HG03139 (cell line): ENCODE measurements at regions not wholly inside any gene's neighbourhood (a gene's known extent, or its start where the extent isn't known, plus 50 kb on each side); places are given as distances from the start of the nearest gene placed in this dataset.

ENCODE experiments used
- ATAC-seq: cut with Tn5 transposase; IDR thresholded peaks from one replicate; pipeline ENCODE4 v1.9.1; 2021; ENCODE audit not compliant: unreplicated experiment

DNA sequence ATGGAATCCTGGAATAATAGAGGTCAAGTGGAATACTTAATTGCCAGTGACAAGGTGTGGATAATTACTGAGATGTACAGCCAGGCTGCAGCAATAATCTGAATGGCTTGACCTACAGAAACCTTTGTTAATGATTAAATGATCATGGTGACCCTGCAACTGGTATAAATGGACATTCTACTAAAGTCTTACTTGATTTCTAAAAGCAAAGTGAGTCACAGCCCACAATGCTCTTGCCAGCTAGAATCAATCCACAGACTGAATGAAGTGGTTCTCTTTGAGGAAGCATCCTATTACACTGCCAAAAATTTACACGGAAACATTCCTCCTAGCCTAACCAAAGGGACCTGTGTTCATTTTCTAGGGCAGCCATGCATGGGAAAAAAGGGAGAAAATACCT is 518.5 kb downstream of the SOX5 start:
- no peak for ATAC-seq

DNA sequence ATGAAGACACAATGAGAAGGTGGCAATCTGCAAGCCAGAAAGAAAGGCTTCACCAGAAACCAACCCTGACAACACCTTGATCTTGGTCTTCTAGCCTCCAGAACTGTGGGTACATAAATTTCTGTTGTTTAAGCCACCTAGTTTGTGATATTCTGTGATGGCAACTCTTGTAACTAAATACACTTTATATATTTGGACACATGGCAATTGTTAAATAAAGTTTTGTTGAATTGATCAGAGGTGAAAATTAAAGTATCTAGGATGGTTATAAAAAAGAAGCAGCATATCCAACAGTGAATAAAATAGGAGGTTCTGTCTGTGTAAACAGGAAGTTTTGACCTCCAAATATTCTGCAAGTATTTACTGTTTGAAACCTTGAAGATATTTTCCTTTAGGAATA is 516.3 kb downstream of the SOX5 start:
- ATAC-seq: no peak

DNA sequence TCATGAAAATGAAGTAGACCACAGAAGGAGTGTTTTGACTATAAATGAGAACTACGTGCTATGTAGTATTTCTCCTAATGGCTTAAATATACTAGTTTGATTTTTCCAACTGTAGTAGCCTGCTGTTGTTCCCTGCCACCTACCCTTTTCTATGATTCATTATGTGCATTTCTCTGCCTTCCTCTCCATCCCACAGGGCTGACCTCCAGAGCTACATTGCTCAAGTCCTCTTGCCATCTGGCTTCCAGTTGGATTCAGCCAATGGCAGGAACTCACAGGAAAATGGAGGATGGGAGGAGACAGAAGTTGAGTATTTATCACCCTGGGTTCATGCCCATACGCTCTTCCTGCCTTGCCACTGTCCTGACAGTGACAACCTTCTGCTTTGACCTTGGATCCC is 515.3 kb downstream of the SOX5 start:
- no peak for ATAC-seq

DNA sequence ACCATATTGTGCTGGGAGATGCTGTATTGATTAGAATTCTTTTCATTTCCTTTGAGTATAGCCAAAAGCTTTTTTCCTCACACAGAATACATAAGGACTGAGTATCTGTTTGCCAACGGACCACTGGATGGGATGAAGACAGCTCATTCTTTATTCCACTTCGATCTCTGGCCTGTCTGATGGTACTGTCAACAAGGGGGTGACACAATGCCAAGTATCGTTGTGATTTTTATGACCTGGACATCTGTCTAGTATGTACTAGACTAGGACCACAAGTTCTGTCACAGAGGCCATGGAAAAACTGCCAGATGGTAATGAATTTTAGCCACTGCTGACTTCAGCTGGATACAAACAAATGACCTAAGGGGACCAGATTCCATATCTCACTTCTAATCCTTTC is 502.7 kb downstream of the SOX5 start:
- no peak for ATAC-seq

DNA sequence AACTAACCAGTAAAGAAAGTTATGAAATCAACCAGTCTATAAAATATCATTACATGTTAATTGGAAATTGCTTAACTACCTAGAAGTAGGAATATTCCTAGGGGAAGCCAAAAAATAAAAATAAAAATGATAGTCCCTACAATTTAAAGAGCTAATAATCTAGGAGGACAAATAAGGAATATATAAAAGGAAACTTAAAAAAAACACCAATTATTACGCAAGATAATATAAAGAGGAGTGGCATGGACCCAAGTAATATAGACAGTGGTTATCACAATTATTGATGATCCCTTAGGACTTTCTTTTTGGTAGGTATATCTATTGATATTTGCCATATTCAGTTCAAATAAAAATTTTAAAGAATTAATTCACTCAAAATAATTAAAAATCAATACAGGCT is 498.7 kb downstream of the SOX5 start:
- ATAC-seq: no peak

DNA sequence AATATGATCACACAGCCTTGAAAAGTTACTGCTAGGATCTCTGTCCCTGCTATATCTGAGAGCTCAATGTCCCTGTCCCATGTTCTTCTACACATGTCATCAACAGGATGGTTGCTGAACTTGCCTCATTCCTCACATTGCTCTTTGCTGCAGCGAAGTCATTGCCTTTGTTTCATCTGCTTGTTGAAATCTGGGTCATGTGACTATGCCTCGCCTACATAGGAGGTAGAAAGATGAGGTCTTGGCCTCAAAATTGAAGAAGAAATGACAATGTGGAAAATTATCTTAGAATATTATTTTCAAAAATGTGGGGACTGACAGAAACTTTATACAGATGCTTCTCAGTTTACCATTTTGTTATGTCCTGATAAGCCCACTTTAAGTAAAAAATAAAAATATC is 494.2 kb downstream of the SOX5 start:
- ATAC-seq: no peak

DNA sequence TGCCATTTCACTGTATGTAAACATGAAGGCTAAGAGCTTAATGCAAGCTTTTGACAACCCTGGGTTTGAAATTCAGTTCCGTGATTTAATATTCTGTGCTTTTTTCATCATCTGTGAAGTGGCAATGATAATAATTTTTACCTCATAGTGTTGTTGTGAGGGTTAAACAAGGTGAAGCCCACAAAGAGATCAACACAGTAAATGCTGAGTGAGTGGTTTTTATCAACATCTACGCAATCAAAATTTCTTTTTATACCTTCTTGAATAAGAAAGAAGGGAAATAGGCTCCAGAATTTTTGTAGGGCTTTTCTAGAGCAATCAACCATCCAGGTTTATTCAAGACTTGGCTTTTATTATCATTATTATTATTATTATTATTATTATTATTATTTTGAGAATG is 490.8 kb downstream of the SOX5 start:
- ATAC-seq: no peak

DNA sequence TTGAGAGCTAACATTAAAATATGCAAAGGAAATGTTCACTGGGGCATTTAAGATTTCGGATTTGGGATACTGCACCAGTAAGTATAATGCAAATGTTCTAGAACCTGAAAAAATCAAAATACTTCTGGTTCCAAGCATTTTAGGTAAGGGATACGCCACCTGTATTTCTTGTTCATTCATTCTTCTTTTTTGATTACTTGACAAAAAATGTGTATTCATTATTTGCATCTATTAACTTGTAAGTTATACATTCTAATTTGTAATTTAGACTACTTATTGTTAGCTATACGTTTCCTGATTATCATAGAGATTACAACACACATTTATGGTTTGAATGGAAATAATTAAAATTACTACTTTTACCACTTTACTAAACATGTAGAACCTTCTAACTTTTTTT is 486.9 kb downstream of the SOX5 start:
- ATAC-seq: no peak

DNA sequence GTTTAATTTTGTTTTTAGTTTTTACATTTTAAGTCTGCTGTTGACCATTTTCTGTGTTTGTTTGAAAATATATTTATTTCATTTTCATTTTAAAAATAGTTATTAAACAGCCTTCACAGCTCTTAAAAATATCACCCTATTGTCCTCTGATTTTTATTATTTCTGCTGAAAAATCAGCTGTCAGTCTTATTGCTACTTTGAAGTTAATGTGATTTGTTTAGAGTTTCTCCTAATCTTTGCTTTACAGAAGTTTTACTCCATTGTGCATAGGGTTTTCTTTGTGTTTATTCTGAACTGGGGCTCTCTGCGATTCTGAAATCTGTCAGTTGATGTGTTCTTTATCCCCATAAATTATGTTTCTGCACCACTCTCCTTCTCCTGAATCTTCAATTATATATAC is 486.3 kb downstream of the SOX5 start:
- ATAC-seq: no peak

DNA sequence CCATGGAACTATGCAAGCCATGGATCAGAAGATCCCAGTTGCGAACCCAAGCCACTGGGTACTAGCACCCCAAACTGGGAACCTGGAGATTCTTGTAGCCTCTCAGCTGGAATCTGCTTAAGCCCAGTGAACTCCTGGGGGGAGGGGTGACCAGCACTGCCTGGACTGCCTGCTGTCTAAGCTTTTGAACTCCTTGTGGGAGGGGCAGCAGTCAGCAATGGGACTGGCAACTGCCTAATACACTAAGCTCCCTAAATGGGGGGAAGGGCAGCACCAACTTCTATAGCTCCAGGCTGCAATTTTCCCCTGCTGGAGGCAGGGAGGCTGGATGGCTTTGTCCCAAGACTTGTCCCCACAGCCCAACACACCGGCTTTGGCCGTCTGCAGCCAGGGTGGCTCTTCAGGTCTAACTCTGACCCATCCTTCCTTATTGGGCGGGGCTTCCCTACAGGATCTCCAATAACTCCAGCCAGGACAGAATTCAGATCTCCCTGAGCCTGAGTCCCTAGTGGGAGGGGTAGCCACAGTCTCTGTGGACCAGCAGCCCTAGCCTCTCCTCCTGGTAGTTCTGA is 485.1 kb downstream of the SOX5 start:
- no peak for ATAC-seq

DNA sequence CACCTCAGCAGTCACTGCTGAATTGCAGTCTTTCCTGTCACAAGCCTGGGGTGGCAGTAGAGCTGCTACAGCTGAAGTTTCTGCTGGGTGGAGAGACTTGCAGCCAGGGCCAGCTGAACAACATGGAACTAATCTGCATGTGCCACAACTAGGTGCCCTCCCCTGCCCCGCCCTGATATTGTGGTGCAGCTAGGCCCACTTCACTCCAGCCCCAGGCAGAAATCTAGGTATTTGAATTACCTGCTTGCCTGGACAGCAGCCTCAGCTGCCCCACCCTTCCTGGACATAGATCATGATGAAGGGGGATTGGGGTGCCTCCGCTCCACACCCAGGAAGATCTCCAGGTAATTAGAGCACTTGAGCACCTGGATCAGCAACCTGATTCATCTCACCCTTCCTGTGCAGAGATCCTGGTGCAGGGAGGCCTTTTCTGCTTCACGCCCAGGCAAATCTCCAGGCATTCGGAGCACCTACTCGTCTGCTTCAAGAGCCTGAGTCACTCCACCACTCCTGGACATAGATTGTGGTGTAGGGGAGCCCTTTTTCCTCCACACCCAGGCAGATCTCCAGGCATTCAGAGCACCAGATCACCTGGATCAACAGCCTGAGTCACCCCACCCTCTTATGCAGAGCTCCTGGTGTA is 477.0 kb downstream of the SOX5 start:
- no peak for ATAC-seq

DNA sequence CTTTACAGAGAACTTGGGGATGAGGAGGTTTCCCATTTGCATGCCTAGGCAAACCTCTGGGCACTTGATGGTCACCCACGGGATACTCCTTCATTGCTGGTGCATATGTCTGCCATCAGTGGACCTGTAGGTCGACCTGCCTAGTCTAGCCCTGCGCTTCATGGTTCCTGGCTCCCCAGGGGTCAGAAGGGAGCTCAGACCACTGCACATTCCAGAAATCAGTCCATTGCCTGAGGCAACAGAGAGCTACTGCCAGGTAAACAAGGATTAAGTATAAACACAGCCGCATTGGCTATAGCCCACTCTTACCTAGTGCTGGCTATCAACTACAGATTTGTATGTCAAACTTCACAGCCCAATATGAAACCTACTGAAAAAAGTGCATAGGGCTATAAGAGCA is 476.4 kb downstream of the SOX5 start:
- no peak for ATAC-seq

DNA sequence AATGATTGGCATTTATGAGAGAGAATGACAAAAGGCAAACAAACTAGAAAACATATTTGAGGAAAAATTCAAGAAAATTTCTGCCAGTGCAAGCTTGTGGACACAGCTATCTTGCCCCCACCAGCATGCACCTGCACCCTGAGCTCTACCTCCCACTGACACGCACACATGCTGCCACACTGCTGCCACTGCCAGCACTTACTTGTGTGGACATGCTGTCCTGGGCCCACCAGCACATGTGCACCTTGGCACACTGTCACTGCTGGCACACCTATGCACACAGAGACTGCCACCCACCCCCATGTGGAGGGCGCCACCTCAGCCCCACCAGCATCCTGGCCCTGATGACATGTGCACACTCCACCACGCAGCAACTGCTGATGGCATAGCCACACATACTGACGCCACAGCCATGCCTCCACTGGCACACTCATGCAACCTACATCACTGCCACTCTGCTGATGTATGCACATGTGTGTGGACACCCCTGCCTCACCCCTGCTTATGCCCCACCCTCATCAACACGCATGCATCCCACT is 475.0 kb downstream of the SOX5 start:
- no peak for ATAC-seq
